ENCODE measurements at regions not wholly inside any gene's neighbourhood (a gene's known extent, or its start where the extent isn't known, plus 50 kb on each side); places are given as distances from the start of the nearest gene placed in this dataset.

- CTCF ChIA-PET = no interaction called here
- Mint-ChIP-seq H3K4me1 (no peaks in the 10 kb centered on the region), H3K4me3 (no peak overlapping the region), H3K27ac (no peak overlapping the region), H3K36me3 (no peaks in the 10 kb centered on the region), H3K27me3 (ENCODE audit: low read depth) (no peaks in the 10 kb centered on the region), H3K9me3 (no peaks in the 10 kb centered on the region)
- POLR2A ChIA-PET = no interaction called here
- ATAC-seq (no peak), DNase-seq (ENCODE audit: low spot score) (no peak)
- no peak for TF ChIP-seq NFYB (CRISPR knock-in tag; conservative IDR thresholded peaks at IDR 0.05; ENCODE audit: low read depth)
Observed at GRCh38 chrY:16715278-16715677, 1164.7 kb downstream of the CDY2B start.

DNA sequence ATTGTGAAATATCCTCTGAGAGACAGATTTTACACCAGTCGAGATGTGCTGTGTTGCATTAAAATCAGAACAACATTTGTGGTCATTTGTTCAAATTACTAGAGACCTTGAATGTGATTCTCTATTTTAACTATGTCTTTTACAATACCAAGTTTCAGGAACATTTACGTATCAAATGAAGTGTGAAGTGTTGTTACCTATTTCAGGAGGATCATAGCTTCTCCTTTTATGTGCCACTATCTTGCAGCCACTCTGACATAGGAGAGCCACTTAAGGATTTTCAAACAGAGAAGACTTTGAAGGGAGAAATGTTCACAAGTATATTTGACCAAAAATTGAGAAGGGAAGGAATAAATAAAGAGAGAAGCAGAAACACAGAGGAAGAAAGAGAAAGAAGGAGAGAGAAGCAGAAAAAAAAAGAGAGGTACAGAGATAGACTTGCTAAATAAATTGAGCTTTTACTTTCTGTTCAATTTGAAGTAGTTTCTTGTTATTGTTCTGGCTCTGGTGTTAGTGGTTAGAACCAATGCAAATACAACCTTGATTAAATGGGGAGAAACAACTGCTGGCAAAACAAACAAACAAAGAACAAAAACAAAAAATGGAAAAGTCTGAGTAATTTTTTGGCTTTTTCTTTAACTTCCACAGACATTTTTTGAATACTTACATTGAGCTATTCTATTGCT, 1206.8 kb downstream of the CDY2B start:
- no peaks in the 10 kb centered on the region for H3K27me3 Mint-ChIP-seq (ENCODE audit: low read depth)
- H3K36me3 Mint-ChIP-seq = no peaks in the 10 kb centered on the region
- TF ChIP-seq, protein P1, sequence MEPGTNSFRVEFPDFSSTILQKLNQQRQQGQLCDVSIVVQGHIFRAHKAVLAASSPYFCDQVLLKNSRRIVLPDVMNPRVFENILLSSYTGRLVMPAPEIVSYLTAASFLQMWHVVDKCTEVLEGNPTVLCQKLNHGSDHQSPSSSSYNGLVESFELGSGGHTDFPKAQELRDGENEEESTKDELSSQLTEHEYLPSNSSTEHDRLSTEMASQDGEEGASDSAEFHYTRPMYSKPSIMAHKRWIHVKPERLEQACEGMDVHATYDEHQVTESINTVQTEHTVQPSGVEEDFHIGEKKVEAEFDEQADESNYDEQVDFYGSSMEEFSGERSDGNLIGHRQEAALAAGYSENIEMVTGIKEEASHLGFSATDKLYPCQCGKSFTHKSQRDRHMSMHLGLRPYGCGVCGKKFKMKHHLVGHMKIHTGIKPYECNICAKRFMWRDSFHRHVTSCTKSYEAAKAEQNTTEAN (CRISPR knock-in tag; IDR thresholded peaks at IDR 0.05) = no peak
- TF ChIP-seq, protein P2, sequence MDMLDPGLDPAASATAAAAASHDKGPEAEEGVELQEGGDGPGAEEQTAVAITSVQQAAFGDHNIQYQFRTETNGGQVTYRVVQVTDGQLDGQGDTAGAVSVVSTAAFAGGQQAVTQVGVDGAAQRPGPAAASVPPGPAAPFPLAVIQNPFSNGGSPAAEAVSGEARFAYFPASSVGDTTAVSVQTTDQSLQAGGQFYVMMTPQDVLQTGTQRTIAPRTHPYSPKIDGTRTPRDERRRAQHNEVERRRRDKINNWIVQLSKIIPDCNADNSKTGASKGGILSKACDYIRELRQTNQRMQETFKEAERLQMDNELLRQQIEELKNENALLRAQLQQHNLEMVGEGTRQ (CRISPR knock-in tag; IDR thresholded peaks at IDR 0.05) = no peak
- TF ChIP-seq MLX (CRISPR knock-in tag; IDR thresholded peaks at IDR 0.05) (no peak), MYBL2 (CRISPR knock-in tag; IDR thresholded peaks at IDR 0.05) (no peak), TEAD4 (CRISPR knock-in tag; IDR thresholded peaks at IDR 0.05) (no peak), IRF2 (CRISPR knock-in tag; IDR thresholded peaks at IDR 0.05; ENCODE audit: borderline replicate concordance, low read depth) (no peak), E2F1 (CRISPR knock-in tag; IDR thresholded peaks at IDR 0.05) (no peak), ZNF423 (CRISPR knock-in tag; IDR thresholded peaks at IDR 0.05) (no peak), ETV6 (CRISPR knock-in tag; IDR thresholded peaks at IDR 0.05) (no peak), RORB (CRISPR knock-in tag; IDR thresholded peaks at IDR 0.05) (no peak)
- TF ChIP-seq, protein P3, sequence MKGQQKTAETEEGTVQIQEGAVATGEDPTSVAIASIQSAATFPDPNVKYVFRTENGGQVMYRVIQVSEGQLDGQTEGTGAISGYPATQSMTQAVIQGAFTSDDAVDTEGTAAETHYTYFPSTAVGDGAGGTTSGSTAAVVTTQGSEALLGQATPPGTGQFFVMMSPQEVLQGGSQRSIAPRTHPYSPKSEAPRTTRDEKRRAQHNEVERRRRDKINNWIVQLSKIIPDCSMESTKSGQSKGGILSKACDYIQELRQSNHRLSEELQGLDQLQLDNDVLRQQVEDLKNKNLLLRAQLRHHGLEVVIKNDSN (CRISPR knock-in tag; IDR thresholded peaks at IDR 0.05) = no peak
- TF ChIP-seq, protein P4, sequence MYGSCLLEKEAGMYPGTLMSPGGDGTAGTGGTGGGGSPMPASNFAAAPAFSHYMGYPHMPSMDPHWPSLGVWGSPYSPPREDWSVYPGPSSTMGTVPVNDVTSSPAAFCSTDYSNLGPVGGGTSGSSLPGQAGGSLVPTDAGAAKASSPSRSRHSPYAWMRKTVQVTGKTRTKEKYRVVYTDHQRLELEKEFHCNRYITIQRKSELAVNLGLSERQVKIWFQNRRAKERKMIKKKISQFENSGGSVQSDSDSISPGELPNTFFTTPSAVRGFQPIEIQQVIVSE (CRISPR knock-in tag; IDR thresholded peaks at IDR 0.05; ENCODE audit: borderline replicate concordance) = no peak
- TF ChIP-seq, protein P5, sequence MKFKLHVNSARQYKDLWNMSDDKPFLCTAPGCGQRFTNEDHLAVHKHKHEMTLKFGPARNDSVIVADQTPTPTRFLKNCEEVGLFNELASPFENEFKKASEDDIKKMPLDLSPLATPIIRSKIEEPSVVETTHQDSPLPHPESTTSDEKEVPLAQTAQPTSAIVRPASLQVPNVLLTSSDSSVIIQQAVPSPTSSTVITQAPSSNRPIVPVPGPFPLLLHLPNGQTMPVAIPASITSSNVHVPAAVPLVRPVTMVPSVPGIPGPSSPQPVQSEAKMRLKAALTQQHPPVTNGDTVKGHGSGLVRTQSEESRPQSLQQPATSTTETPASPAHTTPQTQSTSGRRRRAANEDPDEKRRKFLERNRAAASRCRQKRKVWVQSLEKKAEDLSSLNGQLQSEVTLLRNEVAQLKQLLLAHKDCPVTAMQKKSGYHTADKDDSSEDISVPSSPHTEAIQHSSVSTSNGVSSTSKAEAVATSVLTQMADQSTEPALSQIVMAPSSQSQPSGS (CRISPR knock-in tag; IDR thresholded peaks at IDR 0.05; ENCODE audit: borderline replicate concordance, low read depth) = no peak
- H3K4me3 Mint-ChIP-seq = no peak overlapping the region
- H3K4me1 Mint-ChIP-seq = peaks cover 7% of the 10 kb centered on the region
- no peak for ATAC-seq
- no peaks in the 10 kb centered on the region for H3K9me3 Mint-ChIP-seq
- no peak for DNase-seq (ENCODE audit: low spot score)
- H3K27ac Mint-ChIP-seq = no peak overlapping the region
- POLR2A ChIA-PET = no interaction called here
- CTCF ChIA-PET = no interaction called here

GRCh38 chrY:16668402-16668801, 1211.6 kb downstream of the CDY2B start:
- CTCF ChIA-PET = no interaction called here
- ATAC-seq = no peak
- H3K4me3 Mint-ChIP-seq = no peak overlapping the region
- POLR2A ChIA-PET = no interaction called here
- H3K36me3 Mint-ChIP-seq = no peaks in the 10 kb centered on the region
- no peak for DNase-seq (ENCODE audit: low spot score)
- peaks cover 5% of the 10 kb centered on the region for H3K4me1 Mint-ChIP-seq
- TF ChIP-seq GABPB1 (CRISPR knock-in tag; IDR thresholded peaks at IDR 0.05) (no peak), FOXJ3 (CRISPR knock-in tag; IDR thresholded peaks at IDR 0.05; ENCODE audit: borderline replicate concordance) (no peak), CREM (CRISPR knock-in tag; IDR thresholded peaks at IDR 0.05) (no peak), STAT6 (CRISPR knock-in tag; conservative IDR thresholded peaks at IDR 0.05; ENCODE audit: low read depth) (no peak), E2F1 (CRISPR knock-in tag; IDR thresholded peaks at IDR 0.05) (no peak)
- no peaks in the 10 kb centered on the region for H3K9me3 Mint-ChIP-seq
- no peaks in the 10 kb centered on the region for H3K27me3 Mint-ChIP-seq (ENCODE audit: low read depth)
- H3K27ac Mint-ChIP-seq = no peak overlapping the region
